IPS-NIHi7 (cell line): ENCODE measurements at regions not wholly inside any gene's neighbourhood (a gene's known extent, or its start where the extent isn't known, plus 50 kb on each side); places are given as distances from the start of the nearest gene placed in this dataset.
"Not testable (repeated sequence)": the region's sequence is repeated elsewhere in the genome, so short reads cannot be mapped to it uniquely, and the experiment has no call there.

ENCODE experiments used
- DNase-seq: peaks from one replicate; pipeline ENCODE4 v3.0.0; 2012; ENCODE audit warnings: mixed read lengths; ENCODE audit errors: extremely low spot score

GRCh38 chr11:25501426-25501825, 830.5 kb upstream of the ANO3 start:
- DNase-seq = not testable (repeated sequence)

DNA sequence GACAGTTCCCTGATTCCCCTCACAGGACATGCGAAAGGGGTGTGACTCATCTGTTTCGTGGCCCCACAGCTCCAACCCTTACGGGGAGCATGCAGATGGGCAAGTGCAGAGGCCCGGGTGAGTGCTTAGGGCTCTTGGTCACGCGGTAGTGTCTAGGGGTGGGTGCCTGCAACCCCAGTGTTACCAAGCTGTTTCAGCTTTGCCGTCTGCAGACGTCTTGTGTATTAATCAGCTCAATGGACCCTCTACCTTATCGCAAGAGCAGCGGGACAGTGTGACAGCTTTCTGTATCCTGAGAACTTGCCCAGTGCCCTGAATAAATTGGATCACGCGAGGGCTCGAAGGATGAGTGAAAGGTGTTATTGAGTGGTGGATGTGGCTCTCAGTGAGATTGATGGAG, 816.4 kb upstream of the ANO3 start:
- no peak for DNase-seq

GRCh38 chr11:25520459-25520858, 811.5 kb upstream of the ANO3 start:
- DNase-seq = no peak

GRCh38 chr11:25527841-25528240, 804.1 kb upstream of the ANO3 start:
- no peak for DNase-seq

GRCh38 chr11:25529572-25529971, 802.4 kb upstream of the ANO3 start:
- DNase-seq = no peak

GRCh38 chr11:25535467-25536272, 796.3 kb upstream of the ANO3 start:
- no peak for DNase-seq

DNA sequence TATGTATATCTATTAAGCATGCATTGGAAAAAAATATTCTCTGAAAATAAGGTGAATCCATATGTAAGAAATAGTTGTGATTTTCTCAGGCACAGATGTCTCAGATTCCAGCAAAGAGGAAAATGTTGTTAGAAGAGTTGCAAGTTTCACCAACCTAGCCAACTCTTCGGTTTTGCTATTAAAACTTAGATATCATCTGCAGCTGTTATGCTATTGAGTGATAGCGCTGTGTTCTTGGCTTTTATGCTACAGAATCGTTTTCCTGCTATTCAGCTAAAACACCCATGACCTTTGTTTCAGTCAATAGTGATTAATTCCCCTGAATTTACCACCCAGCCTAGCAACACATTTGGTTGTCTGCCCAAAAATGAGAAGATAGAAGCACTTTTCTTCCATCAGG, 795.6 kb upstream of the ANO3 start:
- no peak for DNase-seq

- DNase-seq = no peak
Observed at GRCh38 chr11:25537393-25537792, 794.5 kb upstream of the ANO3 start.

- no peak for DNase-seq
Observed at GRCh38 chr11:25547292-25547691, 784.6 kb upstream of the ANO3 start.

GRCh38 chr11:25562417-25562816, 769.5 kb upstream of the ANO3 start:
- DNase-seq = no peak

- DNase-seq = no peak
Observed at GRCh38 chr11:25565846-25566245, 766.1 kb upstream of the ANO3 start.

DNA sequence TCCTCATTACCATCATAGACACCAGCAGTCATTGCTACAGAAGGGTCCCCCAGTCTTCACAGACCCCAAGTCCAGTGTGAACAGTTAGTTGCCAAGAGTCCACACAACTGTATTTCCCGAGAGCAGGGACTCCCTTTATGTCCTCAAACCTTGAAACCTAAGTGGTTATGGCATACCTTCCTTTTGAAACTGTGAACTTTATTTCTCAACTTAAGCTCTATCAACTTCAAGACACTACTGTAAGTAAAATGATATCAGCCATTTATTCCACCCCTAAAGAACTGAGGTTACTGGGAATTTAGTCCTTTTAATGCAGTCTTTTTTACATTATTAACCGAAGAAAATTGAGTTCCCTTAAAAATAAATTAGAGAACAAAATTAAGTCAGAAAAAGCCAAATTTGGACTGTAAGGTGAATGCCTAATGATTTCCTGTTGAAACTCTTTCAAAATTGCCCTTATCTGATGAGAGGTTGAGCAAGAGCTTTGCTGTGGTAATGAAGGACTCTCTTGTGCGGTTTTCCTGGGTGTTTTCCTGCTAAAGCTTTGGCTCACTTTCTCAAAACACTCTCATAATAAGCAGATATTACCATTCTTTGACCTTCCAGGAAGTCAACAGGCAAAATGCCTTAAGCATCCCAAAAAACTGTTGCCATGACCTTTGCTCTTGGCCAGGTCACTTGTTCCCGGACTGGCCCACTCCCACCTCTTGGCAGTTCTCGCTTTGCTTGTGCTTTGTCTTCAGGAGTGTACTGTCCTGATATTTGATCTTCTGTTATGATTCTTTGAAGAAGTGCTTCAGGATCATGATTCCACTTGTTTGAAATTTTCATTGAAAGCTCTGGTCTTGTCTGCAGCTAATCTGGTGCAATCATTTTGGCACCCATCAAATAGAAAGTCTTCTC, 765.4 kb upstream of the ANO3 start:
- no peak for DNase-seq

GRCh38 chr11:25576320-25576719, 755.6 kb upstream of the ANO3 start:
- DNase-seq = no peak

- DNase-seq = not testable (repeated sequence)
Observed at GRCh38 chr11:25579554-25579953, 752.4 kb upstream of the ANO3 start.

- no peak for DNase-seq
Observed at GRCh38 chr11:25583596-25583995, 748.3 kb upstream of the ANO3 start.

GRCh38 chr11:25587496-25587895, 744.4 kb upstream of the ANO3 start:
- no peak for DNase-seq

GRCh38 chr11:25593221-25593620, 738.7 kb upstream of the ANO3 start:
- DNase-seq = no peak

- no peak for DNase-seq
Observed at GRCh38 chr11:25596701-25597100, 735.2 kb upstream of the ANO3 start.

GRCh38 chr11:25597696-25598095, 734.2 kb upstream of the ANO3 start:
- DNase-seq = no peak

GRCh38 chr11:25602149-25602548, 729.8 kb upstream of the ANO3 start:
- peak; percentile 10 for DNase-seq

- no peak for DNase-seq
Observed at GRCh38 chr11:25602959-25603358, 729.0 kb upstream of the ANO3 start.

DNA sequence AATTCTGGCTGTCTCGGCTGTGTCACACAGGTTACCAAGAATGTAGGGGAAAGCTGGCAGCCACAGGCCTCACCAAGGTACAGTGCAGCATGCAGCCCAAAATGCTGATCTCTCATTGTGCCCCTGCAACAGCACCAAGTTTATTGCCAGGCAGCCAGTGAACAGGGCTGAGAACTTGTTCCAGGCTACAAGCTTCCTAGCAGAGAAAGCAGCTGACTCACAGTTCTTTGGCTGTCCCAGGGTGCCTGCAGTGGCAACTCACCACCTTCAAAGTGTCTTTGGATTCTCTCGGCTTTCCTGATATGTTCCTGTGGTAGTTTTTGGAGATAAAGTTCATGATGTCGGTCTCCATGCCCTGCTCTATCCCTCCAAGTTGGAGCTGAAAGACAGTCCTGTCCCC, 719.1 kb upstream of the ANO3 start:
- DNase-seq = no peak

DNA sequence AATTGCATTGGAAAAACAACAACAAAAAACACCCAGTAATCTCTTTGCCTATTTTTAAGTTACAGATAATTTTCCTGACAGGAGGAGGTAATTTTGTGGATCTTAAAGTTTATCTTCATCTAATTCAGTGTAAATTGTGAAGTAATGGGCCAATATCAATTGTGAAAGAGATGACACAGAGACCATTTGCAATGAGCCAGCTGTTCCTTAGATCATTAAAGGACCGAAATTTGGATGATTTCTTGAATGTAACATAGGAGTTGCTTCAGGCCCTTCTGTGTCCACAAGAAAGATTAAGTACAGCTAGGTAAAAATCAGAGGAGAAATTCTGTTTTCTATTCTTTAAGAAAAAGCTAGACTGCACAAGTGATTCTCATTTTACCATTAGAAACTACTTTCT, 718.5 kb upstream of the ANO3 start:
- no peak for DNase-seq
